T1000 (cell line): ENCODE measurements at regions not wholly inside any gene's neighbourhood (a gene's known extent, or its start where the extent isn't known, plus 50 kb on each side); places are given as distances from the start of the nearest gene placed in this dataset.

Experiments used
- DNase-seq: peaks from one replicate; lab custom pipeline; 2025; ENCODE audit warnings: mixed read lengths; lab: John Stamatoyannopoulos, UW

- no peak for DNase-seq
Measured at GRCh38 chr22:27540656-27541396, 260.7 kb downstream of the MN1 start.

DNA sequence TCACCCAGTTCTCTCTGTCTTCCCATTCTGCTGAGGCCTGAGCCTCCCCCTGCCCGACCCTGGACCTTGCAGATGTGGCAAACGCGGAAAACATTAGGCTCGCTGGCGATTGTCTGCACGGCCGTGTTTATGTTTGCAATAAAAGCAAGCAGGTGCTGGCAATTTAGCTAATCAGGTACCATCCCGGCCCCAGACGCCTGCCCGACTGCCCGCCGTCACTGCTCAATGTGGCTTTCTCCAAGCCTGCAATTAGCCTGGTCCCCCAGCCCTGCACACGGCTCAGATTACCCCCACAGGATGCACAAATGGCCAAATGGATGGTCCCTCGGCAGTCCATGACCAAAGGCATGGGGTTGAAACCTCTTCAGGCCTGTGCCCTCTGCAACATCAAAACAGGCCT, 259.7 kb downstream of the MN1 start:
- no peak for DNase-seq

DNA sequence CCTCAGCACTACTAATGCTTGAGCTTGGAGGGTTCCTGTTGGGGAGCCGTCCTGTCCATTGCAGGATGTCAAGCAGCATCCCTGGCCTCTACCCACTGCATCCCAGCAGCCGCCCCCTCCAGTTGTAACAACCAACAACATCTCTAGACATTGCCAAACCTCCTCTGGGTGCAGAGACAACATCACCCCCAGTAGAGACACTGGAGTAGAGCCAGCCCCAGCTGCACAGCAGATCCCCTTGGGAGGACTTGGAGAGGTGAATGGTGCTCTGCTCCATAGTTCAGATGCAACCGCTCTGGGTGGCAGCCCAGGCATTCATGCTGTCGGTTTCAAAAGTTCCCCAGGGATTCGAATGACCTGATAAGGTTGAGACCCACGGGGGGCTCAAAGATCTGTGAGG, 259.0 kb downstream of the MN1 start:
- DNase-seq: no peak

DNA sequence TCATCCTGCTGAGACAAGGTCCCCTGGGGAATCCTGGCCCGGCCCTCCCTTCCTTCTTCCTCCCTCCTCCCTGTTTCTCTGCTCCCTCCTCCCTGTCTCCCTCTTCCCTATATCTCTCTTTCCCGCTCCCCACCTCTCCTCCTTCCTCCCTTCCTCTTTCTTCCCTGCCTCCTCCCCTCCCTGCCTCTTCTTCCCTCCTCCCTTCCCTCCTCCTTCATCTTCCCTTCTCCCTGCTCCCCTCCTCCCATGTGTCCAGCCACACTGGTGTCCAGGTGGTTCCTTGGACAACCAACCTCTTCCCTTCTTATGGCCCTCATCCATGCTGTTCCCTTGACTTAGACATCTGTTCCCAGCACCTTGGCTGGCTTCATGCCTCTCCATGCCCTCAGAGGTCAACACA, 258.1 kb downstream of the MN1 start:
- DNase-seq: no peak

DNA sequence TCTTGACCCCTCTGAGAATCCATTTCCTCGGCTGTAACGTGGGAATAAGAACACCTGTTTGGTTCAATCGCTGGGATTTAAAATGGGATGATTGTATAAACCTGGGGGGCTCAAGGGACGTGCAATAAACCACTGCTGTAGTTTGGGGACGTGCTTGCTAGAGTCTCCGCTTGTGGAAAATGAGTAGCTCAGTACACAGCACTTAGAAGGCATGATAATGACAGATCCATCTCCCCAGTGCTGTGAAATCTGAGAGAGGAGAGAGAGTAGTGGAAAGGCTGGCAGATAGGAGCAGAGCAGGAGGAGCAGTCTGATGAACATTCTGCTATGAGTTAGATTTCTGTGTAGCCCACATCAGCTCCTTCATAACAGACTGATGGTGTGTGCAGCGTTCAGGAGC, 256.5 kb downstream of the MN1 start:
- DNase-seq: no peak

GRCh38 chr22:27546157-27546935, 255.2 kb downstream of the MN1 start:
- no peak for DNase-seq

DNA sequence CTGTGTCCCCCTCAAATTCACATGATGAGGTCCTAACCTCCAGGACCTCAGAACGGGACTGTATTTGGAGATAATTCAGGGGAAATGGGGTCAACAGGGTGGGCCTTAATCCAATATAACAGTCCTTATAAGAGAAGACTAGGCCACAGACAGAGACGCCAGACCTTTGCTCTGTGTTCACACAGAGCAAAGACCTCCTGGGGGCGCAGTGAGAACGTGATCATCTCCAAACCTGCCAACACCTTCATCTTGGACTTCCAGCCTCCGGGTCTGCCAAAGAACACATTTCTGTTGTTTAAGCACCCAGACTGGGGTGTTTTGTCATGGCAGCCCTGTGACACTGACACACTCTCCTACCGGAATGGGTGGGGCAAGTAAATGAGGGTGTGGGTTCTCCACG, 250.2 kb downstream of the MN1 start:
- DNase-seq: no peak

DNA sequence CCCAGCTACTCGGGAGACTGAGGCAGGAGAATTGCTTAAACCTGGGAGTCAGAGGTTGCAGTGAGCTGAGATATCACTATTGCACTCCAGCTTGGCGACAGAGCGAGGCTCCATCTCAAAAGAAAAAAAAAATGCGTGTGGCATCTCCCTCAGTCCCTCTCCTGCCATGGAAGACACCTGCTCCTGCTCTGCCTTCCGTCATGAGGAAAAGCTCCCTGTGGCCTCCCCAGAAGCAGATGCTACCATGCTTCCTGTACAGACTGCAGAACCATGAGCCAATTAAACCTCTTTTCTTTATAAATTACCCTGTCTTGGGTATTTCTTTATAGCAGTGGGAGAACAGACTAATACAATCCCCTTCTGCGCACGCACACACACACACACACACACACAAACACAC, 249.4 kb downstream of the MN1 start:
- no peak for DNase-seq

- DNase-seq: no peak
Measured at GRCh38 chr22:27552863-27553262, 248.7 kb downstream of the MN1 start.

DNA sequence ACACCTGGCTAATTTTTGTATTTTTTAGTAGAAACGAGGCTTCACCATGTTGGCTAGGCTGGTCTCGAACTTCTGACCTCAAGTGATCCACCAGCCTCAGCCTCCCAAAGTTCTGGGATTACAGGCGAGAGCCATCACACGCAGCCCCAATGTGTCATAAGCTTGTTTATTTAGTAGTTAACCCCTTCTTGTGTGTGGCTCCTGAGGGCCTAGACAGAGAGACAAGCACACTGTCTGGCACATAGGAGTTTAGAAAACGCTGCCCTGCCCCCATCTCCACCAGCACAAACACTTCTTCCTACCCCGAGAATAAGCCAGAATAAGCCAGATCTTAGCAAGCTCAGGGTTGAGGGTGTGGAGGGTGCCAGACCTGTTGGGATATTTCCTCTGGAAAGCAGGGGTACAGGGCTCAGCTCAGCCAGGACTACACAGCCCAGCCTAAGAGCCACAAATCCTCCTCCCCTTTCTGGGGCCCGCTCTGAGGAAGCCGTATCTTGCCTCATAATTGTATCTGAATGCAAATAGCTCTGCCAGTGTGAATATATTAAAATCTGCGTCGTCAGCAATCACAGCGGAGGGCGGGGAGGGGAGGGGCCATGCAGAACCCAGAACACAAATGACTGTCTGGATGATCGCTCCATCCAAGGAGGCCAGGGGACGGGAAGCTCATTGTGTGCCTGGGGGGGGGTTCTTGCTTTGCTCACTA, 247.3 kb downstream of the MN1 start:
- no peak for DNase-seq

DNA sequence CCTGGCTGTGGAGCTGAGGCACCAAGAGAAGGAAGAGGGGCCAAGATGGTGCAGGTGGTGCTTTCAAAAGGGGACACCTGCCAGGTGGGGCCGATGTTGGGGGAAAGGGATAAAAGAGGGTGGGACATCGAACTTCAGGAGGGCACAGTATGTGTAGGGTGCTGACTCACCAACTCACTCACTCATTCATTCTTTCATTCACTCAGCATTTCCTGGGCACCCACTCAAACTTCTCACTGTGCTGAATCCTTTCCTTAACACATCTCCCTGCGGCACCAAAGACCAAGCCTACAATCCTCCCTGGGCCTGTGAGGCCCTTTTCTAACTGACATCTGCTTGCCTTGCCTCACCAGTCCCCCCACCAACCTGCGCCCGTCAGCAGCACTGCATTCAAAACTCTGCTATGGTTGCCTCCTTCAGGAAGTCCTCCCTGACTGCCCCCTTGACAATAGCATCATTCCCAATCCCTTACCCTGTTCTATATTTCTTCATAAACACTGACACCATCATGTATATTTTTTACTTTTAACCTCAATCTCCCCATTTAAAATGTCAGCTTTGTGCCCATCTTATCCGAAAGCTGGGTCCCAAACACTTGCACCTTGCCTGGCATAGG, 246.6 kb downstream of the MN1 start:
- DNase-seq: no peak

GRCh38 chr22:27556371-27556770, 245.2 kb downstream of the MN1 start:
- DNase-seq: no peak

DNA sequence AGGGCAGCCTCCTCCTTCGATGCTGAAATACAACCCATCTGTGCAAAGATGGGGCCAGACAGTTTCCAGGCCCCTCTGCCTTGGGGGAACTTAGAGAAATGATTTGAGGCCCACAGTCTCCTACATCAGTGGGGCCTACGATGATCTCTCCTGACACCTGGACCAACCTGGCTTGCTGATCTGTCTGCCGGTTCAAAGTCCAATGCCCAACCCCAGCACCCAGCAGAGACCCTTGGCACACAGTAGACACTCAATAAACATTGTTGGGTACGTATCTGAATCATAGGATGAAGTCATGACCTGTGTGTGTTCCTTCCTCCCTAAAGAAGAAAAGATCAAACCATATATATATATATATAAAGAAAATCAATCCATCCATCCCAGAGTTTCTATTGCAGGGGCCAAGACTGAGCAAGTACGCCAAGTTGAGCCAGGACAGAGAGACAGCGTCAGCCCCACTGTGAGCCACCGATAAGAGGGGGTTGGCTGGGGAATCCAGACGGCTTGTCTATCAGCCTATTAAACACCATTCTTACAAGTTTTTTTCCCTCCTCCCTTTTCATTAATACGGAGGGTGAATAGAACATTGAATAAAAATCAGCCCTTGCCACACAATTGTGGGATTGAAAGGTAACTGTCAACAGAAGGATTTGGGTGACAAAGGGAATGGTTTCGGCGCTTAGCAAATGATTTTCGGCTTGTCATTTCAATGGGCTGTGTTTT, 244.1 kb downstream of the MN1 start:
- no peak for DNase-seq

- DNase-seq: no peak
Measured at GRCh38 chr22:27558658-27559371, 242.7 kb downstream of the MN1 start.

GRCh38 chr22:27560781-27561180, 240.8 kb downstream of the MN1 start:
- no peak for DNase-seq

DNA sequence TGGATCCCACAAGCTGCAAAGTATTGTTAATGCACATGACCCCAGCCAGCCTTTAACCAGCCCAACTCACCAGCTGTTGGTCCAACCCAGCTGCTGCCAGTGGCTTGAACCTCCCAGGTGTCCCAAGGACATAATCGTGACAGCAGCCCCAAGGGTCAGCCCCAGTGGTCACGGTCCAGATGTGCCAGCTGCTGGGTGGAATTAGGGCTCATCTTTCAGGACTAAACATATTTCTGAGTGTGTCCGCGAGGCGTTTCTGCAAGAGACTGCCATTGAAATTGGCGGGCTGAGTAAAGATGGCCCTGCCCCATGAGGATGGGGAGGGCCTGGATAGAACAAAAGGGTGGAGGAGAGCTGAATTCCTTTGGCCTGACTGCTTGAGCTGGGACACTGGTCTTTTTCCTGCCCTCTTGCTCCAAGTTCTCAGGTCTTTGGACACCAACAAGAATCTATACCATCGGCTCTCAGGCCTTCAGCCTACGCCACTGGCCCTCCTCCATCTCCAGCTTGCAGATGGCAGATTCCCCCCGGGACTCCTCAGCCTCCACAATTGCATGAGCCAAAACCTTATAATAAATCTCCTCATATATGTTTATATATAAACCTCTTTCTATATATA, 240.2 kb downstream of the MN1 start:
- DNase-seq: no peak

GRCh38 chr22:27564806-27565205, 236.8 kb downstream of the MN1 start:
- DNase-seq: no peak

DNA sequence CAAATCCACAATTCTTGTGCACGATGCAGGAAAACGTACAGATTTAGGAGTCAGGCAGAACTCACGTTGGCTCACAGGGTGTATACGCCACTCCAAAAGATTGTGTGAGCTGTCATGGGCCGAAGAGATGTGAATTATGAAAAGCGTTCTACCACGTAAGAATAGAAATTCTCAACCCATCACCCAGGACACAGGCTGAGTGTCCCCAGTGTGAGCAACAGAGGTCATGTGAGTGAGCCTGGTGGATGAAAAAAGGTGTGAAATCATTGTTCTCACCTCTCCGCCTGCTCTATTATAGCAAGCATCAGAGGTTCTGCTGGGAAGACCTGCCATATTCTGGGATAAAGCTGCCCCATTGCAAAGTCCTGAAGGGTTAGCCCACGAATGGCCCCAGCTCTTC, 235.0 kb downstream of the MN1 start:
- no peak for DNase-seq

DNA sequence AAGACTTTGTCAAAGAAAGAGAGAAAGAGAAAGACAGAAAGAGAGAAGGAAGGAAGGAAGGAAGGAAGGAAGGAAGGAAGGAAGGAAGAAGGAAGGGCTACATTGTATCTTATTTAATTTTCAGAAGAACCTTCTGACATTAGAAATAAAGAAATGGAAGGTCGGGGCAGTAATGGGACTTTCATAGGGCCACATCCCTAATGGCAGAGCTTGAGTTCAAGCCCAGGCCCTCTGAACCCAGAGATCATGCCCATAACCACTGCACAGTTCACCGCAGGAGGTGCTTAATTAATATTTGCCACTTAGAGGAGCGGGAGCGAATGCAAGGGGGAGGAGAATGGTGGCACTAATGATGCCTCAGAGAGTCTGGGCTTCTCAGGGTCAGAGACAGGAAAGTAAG, 233.3 kb downstream of the MN1 start:
- DNase-seq: no peak

- DNase-seq: no peak
Measured at GRCh38 chr22:27571463-27572277, 229.9 kb downstream of the MN1 start.
